ENCODE measurements at regions not wholly inside any gene's neighbourhood (a gene's known extent, or its start where the extent isn't known, plus 50 kb on each side); places are given as distances from the start of the nearest gene placed in this dataset.

DNA sequence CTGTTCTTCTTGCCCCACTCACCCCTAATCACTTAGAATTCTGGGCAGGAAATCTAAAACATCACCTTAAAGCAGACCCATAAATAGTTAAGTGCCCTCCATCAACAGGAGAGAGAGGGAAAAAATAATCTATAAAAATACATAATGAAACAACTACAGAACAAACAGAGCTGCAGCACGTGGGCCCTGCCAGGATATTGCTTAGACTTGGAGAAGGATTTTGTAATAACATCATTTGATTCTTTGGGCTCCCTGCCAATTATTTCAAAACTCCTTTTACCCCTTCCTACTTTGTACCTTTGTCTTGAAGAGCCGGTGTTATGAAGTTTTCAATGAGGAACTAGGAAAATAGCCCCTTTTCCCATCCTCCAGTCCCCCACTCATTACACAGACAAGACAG, 130.6 kb upstream of the TOX3 start:
- TF ChIP-seq, protein P1, sequence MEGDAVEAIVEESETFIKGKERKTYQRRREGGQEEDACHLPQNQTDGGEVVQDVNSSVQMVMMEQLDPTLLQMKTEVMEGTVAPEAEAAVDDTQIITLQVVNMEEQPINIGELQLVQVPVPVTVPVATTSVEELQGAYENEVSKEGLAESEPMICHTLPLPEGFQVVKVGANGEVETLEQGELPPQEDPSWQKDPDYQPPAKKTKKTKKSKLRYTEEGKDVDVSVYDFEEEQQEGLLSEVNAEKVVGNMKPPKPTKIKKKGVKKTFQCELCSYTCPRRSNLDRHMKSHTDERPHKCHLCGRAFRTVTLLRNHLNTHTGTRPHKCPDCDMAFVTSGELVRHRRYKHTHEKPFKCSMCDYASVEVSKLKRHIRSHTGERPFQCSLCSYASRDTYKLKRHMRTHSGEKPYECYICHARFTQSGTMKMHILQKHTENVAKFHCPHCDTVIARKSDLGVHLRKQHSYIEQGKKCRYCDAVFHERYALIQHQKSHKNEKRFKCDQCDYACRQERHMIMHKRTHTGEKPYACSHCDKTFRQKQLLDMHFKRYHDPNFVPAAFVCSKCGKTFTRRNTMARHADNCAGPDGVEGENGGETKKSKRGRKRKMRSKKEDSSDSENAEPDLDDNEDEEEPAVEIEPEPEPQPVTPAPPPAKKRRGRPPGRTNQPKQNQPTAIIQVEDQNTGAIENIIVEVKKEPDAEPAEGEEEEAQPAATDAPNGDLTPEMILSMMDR (optimal IDR thresholded peaks at IDR 0.05 in 1 of 3, IDR thresholded peaks at IDR 0.05 in 1 of 3, conservative IDR thresholded peaks at IDR 0.05 in 1 of 3; ENCODE audit: extremely low read depth in 1 of 3, insufficient read depth in 2 of 3, low read length in 3 of 3) = no peak
- TF ChIP-seq EZH2 (IDR thresholded peaks at IDR 0.05; ENCODE audit: low read length) = no peak

Measured in keratinocyte (primary cell).